Peyer's patch (tissue), 4 donors: ENCODE measurements at regions not wholly inside any gene's neighbourhood (a gene's known extent, or its start where the extent isn't known, plus 50 kb on each side); places are given as distances from the start of the nearest gene placed in this dataset.

Experiments
- CTCF ChIP-seq, 6 experiments: fragments of 450-650 bp in 4 of 6; fragments of 200-600 bp in 2 of 6; sonication (generic) in 1 of 6; IDR thresholded peaks; one replicate each; pipeline ENCODE4 v1.5.1; 2017 to 2019; ENCODE audit warnings: antibody characterized with exemption in 6 of 6, mild to moderate bottlenecking in 3 of 6, moderate library complexity in 1 of 6
- POLR2A ChIP-seq, 2 donors: fragments of 450-650 bp; IDR thresholded peaks; one replicate each; pipeline ENCODE4 v1.5.1; 2017; ENCODE audit warnings: antibody characterized with exemption in 2 of 2, mild to moderate bottlenecking in 2 of 2, moderate library complexity in 2 of 2

- TF ChIP-seq CTCF (IDR thresholded peaks at IDR 0.05) (no peak), POLR2A (IDR thresholded peaks at IDR 0.05) (no peak)
Measured at GRCh38 chr9:4927043-4927471, 58.0 kb upstream of the JAK2 start.
